DND-41 (cell line): ENCODE measurements at regions not wholly inside any gene's neighbourhood (a gene's known extent, or its start where the extent isn't known, plus 50 kb on each side); places are given as distances from the start of the nearest gene placed in this dataset.
A peak's percentile ranks its signal among the peaks of the same experiment; 100 is the strongest.

Experiments used
- ATAC-seq: fragments of 200-7000 bp; cut with Tn5 transposase; 3 replicates; pipeline ENCODE4 v1.9.1; 2021; ENCODE audit warnings: low read depth; ENCODE audit not compliant: insufficient read depth
- DNase-seq: peaks from one replicate; pipeline ENCODE4 v3.0.0-alpha.2; 2020
- H2AFZ ChIP-seq: 2 replicates; pipeline ENCODE4 v1.6.0; 2012; ENCODE audit warnings: low read depth, low read length
- H3K27ac ChIP-seq: 2 replicates; pipeline ENCODE4 v1.5.1; 2012; ENCODE audit warnings: low read length, inconsistent platforms
- H3K27me3 ChIP-seq: fragments of 200-600 bp; sonication (generic); 2 replicates; pipeline ENCODE4 v1.6.0; 2012; ENCODE audit warnings: low read length, mild to moderate bottlenecking, inconsistent platforms; ENCODE audit not compliant: insufficient read depth, poor library complexity
- H3K36me3 ChIP-seq: 2 replicates; pipeline ENCODE4 v1.5.1; 2012; ENCODE audit warnings: low read length, inconsistent platforms; ENCODE audit not compliant: insufficient read depth
- H3K4me1 ChIP-seq: 2 replicates; pipeline ENCODE4 v1.5.1; 2012; ENCODE audit warnings: mild to moderate bottlenecking, low read length; ENCODE audit not compliant: insufficient read depth
- H3K4me2 ChIP-seq: 2 replicates; pipeline ENCODE4 v1.6.0; 2012; ENCODE audit warnings: mild to moderate bottlenecking, moderate library complexity, low read length, inconsistent platforms; ENCODE audit not compliant: insufficient read depth
- H3K4me3 ChIP-seq, 2 experiments: fragments of 200-600 bp in 1 of 2; shearing (Covaris generic) in 1 of 2; 2 replicates each; pipeline ENCODE4 v1.5.1; 2012 to 2016; ENCODE audit warnings: inconsistent platforms in 2 of 2, low read length in 2 of 2, mild to moderate bottlenecking in 2 of 2, low read depth in 1 of 2, moderate library complexity in 1 of 2
- H3K79me2 ChIP-seq: 2 replicates; pipeline ENCODE4 v1.6.0; 2012; ENCODE audit warnings: low read length, inconsistent platforms; ENCODE audit not compliant: insufficient read depth
- H3K9ac ChIP-seq: 2 replicates; pipeline ENCODE4 v1.6.0; 2012; ENCODE audit warnings: low read depth, mild to moderate bottlenecking, inconsistent platforms, low read length, moderate library complexity
- H3K9me3 ChIP-seq: 2 replicates; pipeline ENCODE4 v1.5.1; 2012; ENCODE audit warnings: low read length, moderate library complexity, mild to moderate bottlenecking, inconsistent platforms; ENCODE audit not compliant: insufficient read depth, severe bottlenecking
- H4K20me1 ChIP-seq: 2 replicates; pipeline ENCODE4 v1.6.0; 2012; ENCODE audit warnings: low read length; ENCODE audit not compliant: insufficient read depth
- CTCF ChIP-seq: IDR thresholded peaks from 2 replicates; pipeline ENCODE4 v1.5.1; 2012; ENCODE audit warnings: borderline replicate concordance, low read length, moderate library complexity, mild to moderate bottlenecking; ENCODE audit not compliant: poor library complexity, severe bottlenecking; ENCODE audit errors: extremely low read depth
- EZH2 ChIP-seq: IDR thresholded peaks from 3 replicates; pipeline ENCODE4 v1.6.1; 2012; ENCODE audit warnings: borderline replicate concordance, low read depth, mild to moderate bottlenecking, moderate library complexity, low read length, inconsistent platforms; ENCODE audit not compliant: severe bottlenecking

- TF ChIP-seq CTCF (no peak), EZH2 (no peak)
- Histone ChIP-seq H3K27ac (peak overlapping the region; percentile 31; the same call in 1 of the 2 replicates), H3K36me3 (no peaks in the 10 kb centered on the region), H3K27me3 (no peaks in the 10 kb centered on the region), H3K4me1 (peaks cover 64% of the 10 kb centered on the region), H3K4me2 (no peak overlapping the region), H3K4me3 (no peak overlapping the region), H3K9me3 (no peaks in the 10 kb centered on the region), H3K79me2 (no peaks in the 10 kb centered on the region), H3K9ac (no peak overlapping the region), H4K20me1 (no peaks in the 10 kb centered on the region), H2AFZ (no peak overlapping the region)
- DNase-seq (no peak), ATAC-seq (no peak)
Measured at GRCh38 chr2:189302274-189302948, 122.8 kb upstream of the COL5A2 start.

GRCh38 chr2:189304360-189304759 lies 124.8 kb upstream of the COL5A2 start:
- Histone ChIP-seq H3K79me2 (no peaks in the 10 kb centered on the region), H3K4me1 (peaks cover 48% of the 10 kb centered on the region), H3K27me3 (no peaks in the 10 kb centered on the region), H3K4me2 (no peak overlapping the region), H3K27ac (no peak overlapping the region), H3K9me3 (no peaks in the 10 kb centered on the region), H3K9ac (no peak overlapping the region), H2AFZ (peak overlapping the region; percentile 52; the same call in 1 of the 2 replicates), H4K20me1 (no peaks in the 10 kb centered on the region), H3K36me3 (no peaks in the 10 kb centered on the region), H3K4me3 (no peak overlapping the region)
- ATAC-seq, result peak; percentile 47
- peak; percentile 58 for DNase-seq
- TF ChIP-seq CTCF (no peak), EZH2 (no peak)

- Histone ChIP-seq H3K9ac (no peak overlapping the region), H2AFZ (no peak overlapping the region), H4K20me1 (no peaks in the 10 kb centered on the region), H3K4me3 (no peak overlapping the region), H3K4me2 (no peak overlapping the region), H3K79me2 (no peaks in the 10 kb centered on the region), H3K9me3 (no peaks in the 10 kb centered on the region), H3K36me3 (no peaks in the 10 kb centered on the region), H3K27me3 (no peaks in the 10 kb centered on the region), H3K27ac (no peak overlapping the region), H3K4me1 (peaks cover 42% of the 10 kb centered on the region)
- no peak for TF ChIP-seq CTCF
- TF ChIP-seq EZH2, result no peak
- DNase-seq (no peak), ATAC-seq (no peak)
Measured at GRCh38 chr2:189305291-189305943, 125.9 kb upstream of the COL5A2 start.

GRCh38 chr2:189306525-189306924 lies 127.0 kb upstream of the COL5A2 start:
- H2AFZ ChIP-seq, result no peak overlapping the region
- ATAC-seq (no peak), DNase-seq (no peak)
- H3K27me3 ChIP-seq, result no peaks in the 10 kb centered on the region
- no peaks in the 10 kb centered on the region for H3K36me3 ChIP-seq
- H3K27ac ChIP-seq, result no peak overlapping the region
- H3K4me1 ChIP-seq, result peaks cover 30% of the 10 kb centered on the region
- H3K79me2 ChIP-seq, result no peaks in the 10 kb centered on the region
- H3K9ac ChIP-seq, result no peak overlapping the region
- no peak overlapping the region for H3K4me3 ChIP-seq
- no peaks in the 10 kb centered on the region for H4K20me1 ChIP-seq
- H3K9me3 ChIP-seq, result no peaks in the 10 kb centered on the region
- TF ChIP-seq EZH2 (no peak), CTCF (no peak)
- H3K4me2 ChIP-seq, result no peak overlapping the region
